Stimulated activated CD4-positive, alpha-beta T cell treated with anti-CD3 and anti-CD28 coated beads, Interleukin-15, amount 100 ng/mL, for 48 hours (primary cell): ENCODE measurements at regions not wholly inside any gene's neighbourhood (a gene's known extent, or its start where the extent isn't known, plus 50 kb on each side); places are given as distances from the start of the nearest gene placed in this dataset.
"Not testable (repeated sequence)": the region's sequence is repeated elsewhere in the genome, so short reads cannot be mapped to it uniquely, and the experiment has no call there.

Experiments used
- DNase-seq, 2 donors: peaks; one replicate each; pipeline ENCODE4 v3.0.0-alpha.2; 2020; ENCODE audit warnings: low read depth in 2 of 2

DNA sequence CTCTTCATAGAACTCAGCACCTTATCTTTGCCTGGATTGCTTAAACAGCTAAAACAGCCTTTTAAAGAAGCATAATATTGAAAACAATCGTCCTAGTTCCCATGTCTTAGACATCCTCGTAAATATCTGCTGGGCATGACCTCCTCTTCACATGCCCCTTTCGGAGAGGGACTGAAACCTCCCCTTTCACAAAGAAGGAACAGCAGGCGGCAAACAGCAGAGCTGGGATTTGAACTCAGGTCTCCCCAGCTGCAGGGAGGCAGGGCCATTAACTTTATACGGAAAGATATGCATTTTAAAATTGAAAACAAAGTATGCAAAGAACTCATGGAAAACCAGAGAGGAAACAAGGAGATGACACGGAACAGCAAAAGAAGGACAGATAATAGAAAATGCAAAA is 249.9 kb downstream of the FOXL1 start:
- DNase-seq, result no peak

DNA sequence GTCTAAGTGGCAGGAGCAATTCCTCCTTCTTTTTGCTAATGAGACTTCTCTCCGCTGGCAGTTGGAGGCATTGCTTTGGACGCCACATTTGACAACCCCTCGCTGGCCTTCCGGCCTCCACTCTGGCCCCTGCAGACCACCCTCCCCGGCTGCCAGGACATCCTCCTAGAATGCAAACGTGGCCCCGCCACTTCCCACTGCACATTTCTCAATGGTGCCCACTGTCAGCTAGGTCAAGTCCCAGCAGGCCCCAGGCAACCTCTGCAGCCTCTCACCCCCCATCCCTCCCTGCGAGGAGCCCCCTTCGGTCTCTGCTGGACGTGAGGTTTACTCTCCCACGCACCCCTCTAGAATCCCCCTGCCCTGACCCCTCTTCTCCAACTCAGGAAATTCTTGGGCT is 250.3 kb downstream of the FOXL1 start:
- DNase-seq, result no peak

DNA sequence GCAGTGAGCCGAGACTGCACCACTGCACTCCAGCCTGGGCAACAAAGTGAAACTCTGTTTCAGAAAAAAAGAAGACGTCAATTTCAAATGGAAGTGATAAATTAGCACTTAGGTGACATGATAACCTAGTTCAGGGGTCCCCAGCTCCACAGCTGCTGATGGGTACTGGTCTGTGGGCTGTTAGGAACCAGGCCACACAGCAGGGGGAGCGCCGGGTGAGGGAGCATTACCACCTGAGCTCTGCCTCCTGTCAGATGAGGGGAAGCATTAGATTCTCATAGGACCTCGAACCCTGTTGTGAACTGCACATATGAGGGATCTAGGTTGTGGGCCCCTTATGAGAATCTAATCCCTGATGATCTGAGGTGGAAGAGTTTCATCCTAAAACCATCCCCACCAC is 253.0 kb downstream of the FOXL1 start:
- DNase-seq, result no peak

DNA sequence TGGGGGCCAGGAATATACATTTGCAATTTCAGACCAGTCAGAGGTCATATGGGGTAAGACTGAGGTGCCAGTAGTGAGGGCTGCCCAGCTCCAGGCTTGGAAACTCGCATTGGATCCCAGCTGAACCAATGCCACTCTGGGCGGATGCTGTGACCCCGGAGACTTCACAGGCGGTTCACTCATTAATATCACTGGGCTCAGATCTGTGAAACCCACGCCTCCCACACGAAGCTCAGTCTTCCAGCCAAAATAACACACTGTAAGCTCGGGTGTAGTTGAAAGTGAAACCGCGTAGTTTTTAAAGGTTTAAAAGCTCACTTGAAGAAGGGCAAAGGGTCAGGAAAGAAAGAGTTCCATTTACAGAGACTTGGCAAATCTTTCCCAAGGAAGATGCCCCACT is 254.8 kb downstream of the FOXL1 start:
- DNase-seq, result no peak

DNA sequence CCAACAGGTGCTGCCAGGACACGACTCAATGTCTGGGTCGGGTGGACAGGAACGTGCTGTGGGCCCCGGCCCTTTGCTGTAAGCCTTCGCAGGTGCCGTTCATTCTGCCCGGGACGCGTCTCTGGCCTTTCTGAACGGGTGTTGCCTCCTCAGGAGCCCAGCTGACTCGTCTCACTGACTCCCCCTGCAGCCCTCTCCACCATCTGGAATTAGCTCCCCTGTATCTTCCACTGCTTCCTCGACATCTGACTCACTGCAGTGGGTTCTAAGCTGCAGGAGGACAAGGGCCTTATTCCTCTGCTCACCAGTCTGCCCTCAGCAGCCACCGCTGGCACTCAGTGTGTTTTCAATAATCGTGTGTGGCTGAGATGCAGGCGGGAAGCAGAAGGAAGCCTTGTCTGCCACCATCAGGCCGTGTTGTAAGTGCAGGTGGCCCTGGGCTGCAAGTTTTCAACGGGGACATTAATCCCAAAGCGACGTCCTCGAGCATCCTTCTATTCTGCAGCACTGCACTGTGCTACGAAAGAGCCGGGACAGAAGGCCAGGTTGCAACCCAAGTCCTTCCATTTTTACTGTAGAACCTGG is 256.2 kb downstream of the FOXL1 start:
- DNase-seq, result no peak

DNA sequence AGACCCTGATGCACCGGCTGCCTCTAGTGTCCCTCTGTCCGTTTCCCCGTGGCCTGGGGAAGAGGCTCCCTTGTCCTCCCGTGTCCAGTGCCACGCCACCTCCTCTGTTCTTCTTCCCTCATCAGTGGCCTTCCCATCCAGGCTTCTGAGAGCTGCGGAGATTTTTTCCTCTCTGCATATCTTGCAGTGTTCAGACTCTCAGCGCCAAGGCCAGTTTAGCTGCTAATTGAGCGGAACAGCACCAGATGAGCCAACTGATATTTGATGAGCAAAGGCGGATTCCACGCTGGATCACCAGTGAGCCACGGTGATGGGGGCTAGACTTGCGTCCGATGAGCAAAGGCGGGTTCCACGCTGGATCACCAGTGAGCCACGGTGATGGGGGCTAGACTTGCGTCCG is 257.6 kb downstream of the FOXL1 start:
- DNase-seq, result no peak

DNA sequence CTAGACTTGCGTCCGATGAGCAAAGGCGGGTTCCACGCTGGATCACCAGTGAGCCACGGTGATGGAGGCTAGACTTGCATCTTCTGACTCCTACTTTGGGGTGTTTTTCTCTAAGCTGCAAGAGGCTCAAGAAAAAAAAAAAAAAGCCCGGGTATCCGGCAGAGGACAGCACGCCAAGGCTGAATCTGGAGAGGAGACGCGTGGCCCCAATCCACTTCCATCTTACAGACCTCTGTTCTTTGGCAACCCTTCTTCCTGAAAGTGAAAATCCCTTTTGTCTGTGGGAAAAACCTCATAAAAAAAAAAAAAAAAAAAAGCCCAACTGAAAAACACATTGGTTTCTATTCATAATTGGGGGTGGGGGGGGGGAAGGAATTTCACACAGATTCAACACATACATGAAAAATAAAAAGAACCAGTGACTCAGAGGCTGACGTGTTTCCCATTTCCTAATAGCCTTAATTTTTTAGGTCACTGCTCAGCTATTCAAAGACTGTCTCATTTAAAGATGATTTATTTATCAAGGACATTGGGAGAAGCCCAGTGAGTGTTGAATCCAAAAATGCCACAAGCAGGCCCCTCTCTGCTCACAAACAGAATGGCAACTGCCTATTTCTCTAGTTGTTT is 258.3 kb downstream of the FOXL1 start:
- DNase-seq, result no peak

DNA sequence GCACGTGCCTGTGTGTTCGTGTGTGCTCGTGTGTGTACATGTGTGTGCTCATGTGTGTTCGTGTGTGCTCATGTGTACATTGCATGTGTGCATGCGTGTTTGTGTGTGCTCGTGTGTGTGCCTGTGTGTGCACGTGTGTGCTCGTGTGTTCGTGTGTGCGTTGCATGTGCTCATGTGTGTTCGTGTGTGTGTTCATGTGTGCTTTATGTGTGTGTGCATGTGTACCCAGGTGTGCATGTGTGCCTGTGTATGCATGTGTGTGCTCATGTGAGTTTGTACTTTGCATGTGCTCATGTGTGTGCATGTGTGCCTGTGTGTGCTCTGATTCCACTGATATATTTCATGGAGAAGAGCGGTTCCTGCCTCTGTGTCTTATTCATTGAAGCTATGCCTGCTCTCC is 265.5 kb downstream of the FOXL1 start:
- DNase-seq, result no peak

DNA sequence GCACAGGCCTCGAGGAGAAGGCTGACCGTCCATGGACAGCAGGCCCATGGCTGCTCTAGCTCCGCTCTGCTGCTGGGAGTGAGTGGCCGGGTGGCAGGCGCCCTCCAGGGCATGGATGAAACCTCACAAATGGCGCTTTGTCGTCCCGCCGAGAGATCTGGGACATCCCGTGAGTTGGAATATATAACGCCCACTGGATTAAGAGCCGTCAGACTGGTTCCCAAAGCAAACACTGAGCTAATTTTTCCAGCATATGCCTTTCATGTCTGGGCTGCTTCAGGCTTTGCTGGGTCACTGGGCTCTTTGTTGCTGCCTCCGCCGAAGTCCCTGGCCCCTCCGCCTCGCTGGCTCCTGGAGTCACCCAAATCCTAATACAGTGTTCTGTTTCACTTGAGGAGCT is 266.3 kb downstream of the FOXL1 start:
- DNase-seq, result no peak

DNA sequence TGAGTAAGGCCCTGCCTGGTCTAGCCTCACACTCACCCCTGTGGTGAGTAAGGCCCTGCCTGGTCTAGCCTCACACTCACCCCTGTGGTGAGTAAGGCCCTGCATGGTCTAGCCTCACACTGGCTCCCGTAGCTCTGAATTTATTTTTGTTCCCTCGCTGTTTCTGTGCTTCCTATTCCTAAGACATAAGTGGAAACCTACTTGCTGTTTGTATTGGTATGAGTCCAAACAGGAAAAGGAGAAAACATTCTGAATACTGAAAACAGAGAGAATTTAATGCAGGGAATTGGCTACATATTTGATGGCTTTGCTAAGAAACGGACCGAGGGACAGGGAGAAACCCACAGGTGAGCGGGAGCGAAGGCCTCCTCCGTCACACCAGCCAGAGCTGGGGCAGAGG is 267.8 kb downstream of the FOXL1 start:
- DNase-seq, result no peak

DNA sequence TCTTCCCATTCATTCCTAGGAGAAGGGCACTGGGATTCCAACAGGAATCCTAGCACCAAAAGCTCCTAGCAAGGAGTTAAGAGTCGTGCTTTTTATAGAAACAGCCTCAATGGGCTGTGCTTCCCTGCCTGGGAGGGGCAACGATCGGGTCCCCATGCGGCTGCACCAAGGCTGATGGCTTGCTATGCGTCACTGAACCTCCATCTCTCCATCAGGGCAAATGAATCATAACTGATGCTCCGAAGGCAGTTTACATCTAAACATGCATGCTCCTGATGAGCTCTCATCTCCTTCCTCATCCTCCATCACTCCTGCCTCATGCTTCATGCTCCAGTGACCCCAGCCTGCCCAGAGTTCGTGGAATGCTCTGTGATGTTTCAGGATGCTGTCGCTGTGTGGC is 270.5 kb downstream of the FOXL1 start:
- no peak for DNase-seq

DNA sequence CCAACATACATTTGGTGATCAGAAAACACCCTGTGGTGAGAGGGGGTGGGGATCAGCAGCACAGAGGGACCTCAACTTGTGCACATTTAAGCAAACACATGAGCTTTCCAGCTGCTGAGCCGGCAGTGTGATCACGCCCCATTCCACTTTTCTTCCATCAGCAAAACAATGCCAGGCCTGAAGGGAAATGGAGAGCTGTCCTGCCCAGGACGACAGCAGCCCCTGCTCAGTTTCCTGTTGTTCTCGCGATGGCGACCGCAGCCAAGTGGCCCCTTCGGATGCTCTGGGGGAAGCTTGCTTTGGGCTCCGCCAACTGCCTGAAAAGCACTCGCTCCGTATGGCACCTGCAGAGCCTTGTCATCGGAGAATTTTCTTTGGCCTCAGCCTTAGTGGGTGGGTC is 272.3 kb downstream of the FOXL1 start:
- DNase-seq, result no peak

DNA sequence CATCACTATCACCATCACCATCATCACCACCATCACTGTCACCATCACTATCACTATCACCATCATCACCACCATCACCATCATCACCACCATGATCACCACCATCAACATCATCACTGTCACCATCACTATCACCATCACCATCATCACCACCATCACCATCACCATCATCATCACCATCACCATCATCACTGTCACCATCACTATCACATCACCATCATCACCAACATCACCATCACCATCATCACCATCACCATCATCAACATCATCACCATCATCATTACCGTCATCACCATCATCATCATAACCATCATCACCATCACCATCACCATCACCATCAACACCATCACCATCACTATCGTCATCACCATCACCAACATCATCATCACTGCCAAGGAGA is 273.8 kb downstream of the FOXL1 start:
- DNase-seq, result no peak

DNA sequence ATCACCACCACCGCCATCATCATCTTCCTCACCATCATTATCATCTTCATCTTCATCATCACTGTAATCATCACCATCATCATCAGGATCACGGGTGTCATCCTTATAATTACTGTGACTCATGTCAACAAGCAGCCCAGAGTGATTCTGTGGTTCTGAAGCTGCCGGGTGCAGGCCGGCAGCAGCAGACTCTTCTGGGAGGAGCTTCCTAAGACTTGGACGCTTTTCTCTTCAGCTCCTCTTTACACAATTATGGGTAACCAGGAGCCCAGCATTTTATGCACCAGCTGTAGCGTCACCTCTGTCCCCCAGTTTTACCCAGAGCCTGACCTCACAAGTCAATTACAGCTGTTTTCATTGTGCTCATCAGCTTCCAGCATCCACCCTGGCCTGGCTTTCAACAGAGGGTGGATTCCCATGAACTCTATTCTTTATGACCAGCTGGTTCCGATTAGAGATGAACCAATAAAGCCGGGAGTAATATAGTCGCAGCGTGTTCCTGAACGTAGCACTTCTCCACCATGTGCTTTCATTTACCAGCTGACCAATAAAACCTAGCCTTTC is 275.8 kb downstream of the FOXL1 start:
- DNase-seq, result no peak

DNA sequence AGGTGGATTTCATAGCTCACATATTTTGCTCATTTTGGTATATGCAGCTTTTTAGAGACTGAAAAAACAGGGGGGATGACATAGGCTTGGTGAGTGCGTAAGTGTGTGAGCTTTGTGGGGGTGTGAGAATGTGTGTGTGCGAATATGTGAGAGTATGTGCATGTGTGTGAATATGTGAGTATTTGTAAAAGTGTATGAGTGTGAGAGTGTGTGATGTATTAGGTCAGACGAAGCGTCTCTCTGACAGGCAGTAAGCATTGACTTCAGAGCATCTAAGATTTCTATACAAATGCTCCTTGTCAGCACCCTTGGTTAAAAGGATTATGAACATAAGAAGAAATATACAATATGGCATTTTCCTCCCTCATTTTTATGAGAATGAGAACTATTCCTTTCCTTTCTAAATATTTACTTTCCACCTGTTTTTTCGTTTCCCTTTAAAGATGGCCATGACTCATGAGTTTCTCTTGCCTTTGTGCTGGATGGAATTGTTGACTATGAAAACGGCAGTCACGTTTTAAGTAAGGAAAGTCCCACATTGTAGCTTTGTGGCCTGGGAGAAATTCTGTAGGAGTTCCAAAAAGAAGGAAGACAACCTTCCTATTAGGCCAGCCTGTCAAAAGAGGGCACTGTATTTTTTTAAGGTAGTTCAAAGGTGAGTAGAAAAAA is 276.4 kb downstream of the FOXL1 start:
- no peak for DNase-seq

DNA sequence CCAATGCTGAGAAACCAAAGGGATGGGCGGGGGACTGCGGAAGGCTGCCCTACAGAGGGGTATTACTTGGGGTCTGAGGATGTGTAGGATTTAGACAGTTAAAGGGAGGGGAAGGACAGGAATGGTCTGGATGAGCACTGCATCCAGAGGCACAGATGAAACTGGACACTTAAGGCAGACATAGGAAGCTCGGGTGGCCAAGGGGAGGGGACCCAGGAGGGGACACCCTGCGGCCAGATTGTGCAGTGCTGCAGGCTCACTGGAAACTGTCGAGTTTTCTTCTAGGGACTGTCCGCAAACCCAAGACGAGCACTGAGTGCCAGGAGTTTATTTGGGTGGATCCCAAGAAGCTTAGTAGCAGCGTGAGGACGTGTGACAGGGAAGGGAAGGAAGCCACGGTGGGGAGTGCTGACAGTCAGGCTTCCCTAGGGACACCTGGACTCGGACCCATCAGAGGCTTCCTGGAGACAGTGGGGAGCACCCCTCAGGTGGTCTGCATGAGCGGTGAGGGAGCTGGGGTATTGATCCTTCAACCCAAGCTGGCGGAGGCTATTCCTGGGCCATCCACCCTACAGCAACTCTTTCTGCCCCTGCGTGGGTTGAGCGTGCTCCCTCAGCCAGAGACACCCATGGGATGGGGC is 278.7 kb downstream of the FOXL1 start:
- DNase-seq, result no peak

DNA sequence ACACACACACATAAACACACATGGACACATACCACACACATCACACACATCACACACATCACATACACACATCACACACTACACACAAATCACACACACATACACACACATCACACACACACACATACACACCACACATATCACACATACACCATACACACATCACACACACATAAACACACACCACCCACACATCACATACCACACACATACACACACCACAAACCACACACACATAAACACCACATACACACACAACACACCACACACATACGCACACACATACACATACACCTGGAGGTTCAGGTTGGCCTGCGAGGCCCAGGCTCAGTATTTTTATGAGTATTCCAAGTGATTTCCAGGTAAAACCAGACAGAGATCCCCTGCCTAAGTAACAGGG is 279.5 kb downstream of the FOXL1 start:
- no peak for DNase-seq

DNA sequence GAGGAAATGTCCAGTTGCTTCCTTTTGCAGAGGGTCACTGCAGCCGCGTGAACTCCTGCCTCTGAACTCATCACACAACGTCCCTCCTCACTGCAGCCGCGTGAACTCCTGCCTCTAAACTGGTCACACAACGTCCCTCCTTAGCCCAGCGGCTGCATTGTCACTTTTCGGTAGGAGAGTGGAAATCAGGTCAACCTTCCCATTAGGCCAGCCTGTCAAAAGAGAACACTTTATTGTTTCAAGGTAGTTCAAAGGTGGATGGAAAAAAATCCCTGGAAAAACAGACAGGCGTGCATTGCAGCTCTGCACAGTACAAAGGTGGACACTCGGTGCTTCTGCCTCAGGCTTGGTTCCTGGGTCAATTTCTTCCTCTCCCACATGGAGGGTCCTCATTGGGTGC is 280.2 kb downstream of the FOXL1 start:
- DNase-seq, result no peak

DNA sequence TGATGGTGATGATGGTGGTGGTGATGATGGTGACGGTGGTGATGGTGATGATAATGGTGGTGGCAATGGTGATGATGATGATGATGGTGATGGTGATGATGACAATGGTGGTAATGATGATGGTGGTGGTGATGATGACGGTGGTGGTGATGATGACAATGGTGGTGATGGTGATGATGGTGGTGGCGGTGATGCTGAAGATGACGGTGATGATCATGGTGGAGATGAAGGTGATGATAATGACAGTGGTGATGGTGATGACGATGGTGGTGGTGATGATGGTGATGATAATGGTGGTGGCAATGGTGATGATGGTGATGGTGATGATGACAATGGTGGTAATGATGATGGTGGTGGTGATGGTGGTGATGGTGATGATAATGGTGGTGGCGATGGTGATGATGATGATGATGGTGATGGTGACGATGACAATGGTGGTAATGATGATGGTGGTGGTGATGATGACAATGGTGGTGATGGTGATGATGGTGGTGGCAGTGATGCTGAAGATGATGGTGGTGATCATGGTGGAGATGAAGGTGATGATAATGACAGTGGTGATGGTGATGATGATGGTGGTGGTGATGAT is 283.0 kb downstream of the FOXL1 start:
- DNase-seq, result not testable (repeated sequence)

DNA sequence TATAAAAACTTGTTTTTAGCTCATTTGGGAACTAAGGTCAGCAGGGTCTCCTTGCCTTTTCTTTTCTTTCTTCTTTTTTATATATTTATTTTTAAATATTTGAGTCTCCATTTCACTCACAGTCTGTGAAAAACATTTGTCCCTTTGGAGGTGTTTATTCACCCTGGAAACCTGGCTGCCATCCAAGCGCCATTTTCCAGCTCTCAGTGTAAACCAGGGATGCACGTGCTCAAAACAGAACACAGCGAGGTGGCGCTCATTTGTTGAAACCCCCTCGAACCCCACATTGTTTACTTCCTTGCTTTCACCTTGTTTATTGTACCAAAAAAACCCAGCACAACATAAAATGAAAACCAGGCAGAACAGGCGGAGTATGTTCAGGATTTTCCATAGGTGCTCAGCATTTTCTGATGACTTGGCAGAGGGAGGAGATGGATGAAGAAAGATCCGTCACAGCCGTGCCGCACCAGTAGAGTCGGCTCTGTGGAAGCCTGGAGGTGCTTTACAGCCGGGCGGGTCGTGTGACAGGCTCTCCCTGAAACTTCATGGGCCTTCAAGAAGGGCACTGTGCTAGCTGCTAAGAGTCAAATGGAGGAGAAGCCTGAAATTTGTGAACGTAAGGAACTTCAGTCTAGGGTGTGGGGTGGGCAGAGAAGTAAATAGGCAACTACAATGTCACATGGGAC is 284.4 kb downstream of the FOXL1 start:
- DNase-seq, result no peak

DNA sequence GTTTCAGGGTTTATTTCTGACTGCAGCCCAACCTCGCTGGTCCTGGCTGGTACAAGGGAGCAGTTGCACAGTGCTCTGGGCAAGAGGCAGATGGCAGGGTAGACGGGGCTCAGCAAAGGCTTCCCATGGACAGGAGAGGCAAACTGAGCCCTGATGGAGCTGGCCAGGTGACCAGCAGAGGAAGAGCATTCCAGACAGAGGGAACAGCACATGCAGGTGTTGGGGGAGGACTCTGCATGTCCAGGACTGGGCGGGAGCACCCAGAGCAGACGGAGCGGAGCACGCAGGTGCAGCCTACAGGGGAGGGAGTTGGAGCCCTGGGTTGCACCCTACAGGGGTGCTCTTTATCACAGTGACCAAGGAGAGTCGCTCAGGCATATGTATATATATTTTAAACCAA is 285.3 kb downstream of the FOXL1 start:
- DNase-seq, result no peak

DNA sequence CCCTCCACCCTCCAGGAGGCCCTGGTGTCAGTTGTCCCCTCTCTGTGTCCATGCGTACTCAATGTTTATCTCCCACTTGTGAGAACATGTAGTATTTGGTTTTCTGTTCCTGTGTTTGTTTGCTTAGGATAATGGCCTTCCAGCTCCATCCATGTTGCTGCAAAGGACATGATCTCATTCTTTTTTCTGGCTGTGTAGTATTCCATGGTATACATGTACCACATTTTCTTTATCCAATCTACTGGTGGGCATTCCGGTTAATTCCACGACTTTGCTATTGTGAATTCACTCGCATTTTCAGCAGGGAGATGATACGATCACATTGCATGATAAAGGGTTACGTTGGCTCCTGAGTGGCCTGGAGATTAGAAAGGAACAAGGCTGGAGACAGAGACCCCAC is 286.2 kb downstream of the FOXL1 start:
- no peak for DNase-seq
